DMS153 treated with DMSO at 0.1 percent for 48 hours (cell line): ENCODE measurements at regions not wholly inside any gene's neighbourhood (a gene's known extent, or its start where the extent isn't known, plus 50 kb on each side); places are given as distances from the start of the nearest gene placed in this dataset.
"Not testable (repeated sequence)": the region's sequence is repeated elsewhere in the genome, so short reads cannot be mapped to it uniquely, and the experiment has no call there.

Experiments used
- DNase-seq: peaks from one replicate; lab custom pipeline; 2025; ENCODE audit not compliant: unreplicated experiment; lab: John Stamatoyannopoulos, UW

DNA sequence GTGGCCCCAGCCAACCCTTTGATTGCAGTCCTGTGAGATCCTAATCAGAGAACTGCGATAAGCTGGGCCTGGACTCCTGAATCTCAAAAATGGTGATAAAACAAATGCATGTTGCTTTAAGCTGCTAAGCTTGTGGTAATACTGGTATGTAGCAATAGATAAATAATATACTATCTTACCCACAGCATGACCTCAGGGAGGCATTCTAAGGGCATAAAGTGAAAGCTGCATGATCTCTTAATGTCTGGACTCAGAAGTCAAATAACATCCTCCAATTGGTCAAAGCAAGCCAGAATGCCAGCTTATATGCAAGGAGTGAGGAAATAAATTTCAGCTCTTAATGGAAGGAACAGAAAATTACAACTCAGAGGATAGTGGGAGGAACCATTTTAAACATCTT, 246.1 kb downstream of the FSIP2 start:
- no peak for DNase-seq

- DNase-seq = not testable (repeated sequence)
Measured at GRCh38 chr2:185988907-185989306, 250.3 kb downstream of the FSIP2 start.

DNA sequence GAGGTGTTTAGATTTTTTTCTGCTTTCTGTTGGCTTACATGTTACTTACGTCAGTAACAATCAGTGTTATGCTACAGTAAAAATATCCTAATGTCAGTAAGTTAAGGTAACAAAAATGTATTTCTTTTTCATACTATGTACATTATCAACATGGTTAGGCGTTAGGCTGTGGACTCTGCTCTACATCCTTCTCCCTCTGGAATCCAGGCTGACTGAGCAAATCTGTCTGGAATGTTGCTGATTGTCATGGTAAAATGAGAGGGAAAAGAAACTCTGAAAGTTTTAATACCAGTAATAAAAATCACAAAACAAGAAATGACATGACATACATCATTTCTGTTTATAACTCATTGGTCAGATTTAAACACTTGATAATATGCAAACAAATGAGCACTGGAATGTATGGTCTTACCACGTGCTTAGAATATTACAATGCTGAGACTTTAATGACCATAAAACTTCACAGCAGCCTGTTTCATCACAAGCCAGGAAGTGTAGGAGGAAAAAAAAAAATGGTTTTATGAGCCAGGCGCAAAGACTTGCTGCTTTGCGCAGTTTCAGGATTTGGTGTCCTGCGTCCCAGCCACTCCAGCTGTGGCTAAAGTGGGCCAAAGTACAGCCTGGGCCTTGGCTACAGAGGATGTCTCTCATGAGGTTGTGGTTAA, 252.4 kb downstream of the FSIP2 start:
- no peak for DNase-seq

GRCh38 chr2:185998562-185999070, 260.0 kb downstream of the FSIP2 start:
- no peak for DNase-seq

DNA sequence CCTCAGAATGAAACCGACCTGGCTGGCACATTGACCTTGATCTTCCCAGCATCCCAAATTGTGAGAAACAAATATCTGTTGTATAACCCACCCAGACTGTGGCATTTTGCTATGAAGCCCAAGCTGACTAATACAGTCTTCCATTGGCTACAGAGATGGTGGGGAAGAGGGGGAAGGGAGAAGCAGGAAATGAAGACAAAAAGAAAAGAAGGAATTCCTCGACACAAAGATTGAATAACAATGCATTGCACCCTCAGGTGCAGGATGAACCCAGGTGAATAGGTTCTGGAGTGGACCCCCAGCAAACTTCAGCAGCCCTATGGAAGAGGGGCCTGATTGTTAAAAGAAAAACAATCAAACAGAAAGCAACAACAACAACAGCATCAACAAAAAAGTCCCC, 270.7 kb downstream of the FSIP2 start:
- no peak for DNase-seq

DNA sequence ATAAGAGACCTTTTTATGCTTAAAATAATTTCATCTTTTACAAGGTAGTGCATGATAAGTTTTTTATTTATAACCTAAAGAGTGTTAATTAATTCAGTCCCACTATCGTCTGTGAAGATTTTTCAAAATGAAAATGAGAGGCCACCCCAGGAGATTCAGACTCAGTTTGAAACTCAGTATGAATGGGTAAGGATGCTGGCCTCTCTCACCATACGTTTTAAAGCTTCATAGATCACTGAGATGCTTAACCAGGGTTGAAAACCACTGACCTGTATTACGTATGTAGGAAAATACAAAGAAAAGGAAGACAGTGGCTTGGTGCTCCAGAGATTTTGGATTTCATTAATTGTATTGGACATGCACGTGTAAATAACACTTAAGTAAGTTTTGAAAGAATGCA, 278.7 kb downstream of the FSIP2 start:
- no peak for DNase-seq

GRCh38 chr2:186024921-186025320, 286.3 kb downstream of the FSIP2 start:
- no peak for DNase-seq

DNA sequence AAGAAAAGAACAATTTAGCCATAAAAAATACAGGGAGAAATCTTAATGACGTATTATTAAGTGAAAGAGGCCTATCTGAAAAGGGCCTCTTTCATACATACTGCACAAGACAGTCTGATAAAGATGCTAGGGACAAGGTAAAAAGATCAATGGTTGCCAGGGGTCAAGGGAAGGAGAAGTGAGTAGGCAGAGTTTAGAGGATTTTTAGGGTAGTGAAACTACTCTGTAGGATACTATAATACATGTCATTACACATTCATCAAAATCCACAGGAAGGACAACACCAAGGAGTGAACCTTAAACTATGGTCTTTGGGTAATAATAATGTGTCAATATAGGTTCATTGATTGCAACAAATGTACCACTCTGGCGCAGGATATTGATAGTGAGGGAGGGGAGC, 289.3 kb downstream of the FSIP2 start:
- no peak for DNase-seq

DNA sequence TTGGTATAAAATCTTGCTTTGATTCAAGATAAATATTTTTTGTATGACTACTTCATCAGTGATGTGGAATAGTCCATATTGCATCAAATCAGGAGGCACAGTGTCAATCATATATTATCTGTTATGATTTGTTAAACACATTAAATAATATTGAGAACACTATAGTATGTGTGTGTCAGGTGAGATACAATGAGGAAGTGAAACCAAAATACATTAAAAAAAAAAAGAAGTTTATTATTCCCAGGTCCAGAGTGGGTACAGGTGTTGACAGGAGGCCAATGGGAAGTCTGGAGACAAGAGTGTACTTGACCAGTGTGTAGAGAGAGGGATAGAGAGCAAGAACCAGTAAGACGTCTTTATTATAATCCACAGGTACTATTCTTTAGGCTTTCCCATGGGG, 292.6 kb downstream of the FSIP2 start:
- DNase-seq = no peak

DNA sequence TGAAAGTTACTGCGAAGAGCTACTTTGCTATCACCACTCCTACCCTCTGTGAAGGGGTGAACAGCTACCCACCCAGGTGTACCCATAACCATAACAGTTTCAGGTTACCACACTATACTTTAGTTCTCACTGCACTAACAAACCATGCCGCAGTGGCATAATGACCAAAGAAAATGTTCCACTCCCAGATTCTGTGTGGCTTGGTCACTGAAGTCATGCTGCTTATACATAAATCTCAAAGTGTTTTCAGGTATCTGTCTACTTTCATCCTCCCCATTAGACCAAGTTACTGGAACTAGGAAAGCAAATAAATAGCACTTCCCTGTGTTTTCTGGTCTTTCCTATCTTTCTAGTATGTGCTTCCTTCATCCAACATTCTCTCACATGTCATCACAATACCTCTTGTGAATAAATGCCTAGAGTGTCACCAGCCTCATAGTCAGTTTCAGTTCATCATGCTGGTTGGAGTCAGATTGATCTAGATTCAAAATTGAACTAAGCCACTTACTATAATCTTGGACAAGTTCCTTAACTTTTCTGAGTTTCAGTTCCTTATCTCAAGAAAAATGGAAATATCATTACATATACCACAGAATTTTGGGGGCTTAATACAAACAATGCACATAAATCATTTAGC, 293.6 kb downstream of the FSIP2 start:
- no peak for DNase-seq

- DNase-seq = no peak
Measured at GRCh38 chr2:186032930-186033329, 294.3 kb downstream of the FSIP2 start.

DNA sequence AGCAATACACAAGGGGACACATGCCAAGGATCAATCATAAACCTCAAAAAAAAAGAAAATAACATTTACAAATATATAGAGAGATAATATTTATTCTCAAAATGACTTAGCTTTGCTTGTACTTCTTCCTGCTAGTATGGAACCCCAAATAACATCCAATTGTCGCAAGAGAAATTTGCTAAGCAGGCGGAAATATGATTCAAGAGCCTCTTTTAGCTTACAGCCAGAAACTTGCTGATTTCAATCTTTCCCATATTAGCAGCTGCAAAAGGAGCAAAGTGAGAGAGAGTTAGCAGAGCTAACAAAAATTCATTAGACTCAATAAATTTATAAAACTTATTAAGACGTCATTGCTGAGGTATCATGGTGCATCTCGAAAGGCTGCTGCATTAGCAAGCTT, 294.9 kb downstream of the FSIP2 start:
- DNase-seq = no peak

DNA sequence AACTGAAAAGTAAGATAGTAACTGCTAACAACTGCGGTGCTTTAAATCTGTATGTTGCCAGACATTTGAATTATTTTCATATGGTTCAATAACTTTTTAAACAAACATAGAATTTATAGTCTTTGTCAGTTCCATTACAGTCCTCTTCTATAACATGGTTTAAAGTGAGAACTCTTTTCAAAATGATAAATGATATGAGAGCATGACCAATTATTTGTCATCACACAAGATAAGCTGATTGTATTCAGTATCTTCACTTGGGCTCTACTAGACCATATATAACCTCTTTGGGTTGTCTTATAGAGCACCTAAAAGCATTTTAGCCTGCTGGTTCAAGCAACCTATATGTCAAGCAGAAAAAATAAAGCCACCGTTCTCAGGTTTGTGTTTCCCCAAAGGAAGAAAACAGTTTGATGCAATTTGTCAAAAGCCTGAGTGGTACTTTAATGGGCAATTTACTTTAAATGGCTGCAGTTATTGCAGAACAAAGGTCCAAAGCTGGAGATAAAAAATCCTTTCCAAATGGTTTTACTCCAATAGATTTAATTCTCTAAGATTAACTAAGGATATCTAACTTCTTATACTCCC, 298.4 kb downstream of the FSIP2 start:
- no peak for DNase-seq

DNA sequence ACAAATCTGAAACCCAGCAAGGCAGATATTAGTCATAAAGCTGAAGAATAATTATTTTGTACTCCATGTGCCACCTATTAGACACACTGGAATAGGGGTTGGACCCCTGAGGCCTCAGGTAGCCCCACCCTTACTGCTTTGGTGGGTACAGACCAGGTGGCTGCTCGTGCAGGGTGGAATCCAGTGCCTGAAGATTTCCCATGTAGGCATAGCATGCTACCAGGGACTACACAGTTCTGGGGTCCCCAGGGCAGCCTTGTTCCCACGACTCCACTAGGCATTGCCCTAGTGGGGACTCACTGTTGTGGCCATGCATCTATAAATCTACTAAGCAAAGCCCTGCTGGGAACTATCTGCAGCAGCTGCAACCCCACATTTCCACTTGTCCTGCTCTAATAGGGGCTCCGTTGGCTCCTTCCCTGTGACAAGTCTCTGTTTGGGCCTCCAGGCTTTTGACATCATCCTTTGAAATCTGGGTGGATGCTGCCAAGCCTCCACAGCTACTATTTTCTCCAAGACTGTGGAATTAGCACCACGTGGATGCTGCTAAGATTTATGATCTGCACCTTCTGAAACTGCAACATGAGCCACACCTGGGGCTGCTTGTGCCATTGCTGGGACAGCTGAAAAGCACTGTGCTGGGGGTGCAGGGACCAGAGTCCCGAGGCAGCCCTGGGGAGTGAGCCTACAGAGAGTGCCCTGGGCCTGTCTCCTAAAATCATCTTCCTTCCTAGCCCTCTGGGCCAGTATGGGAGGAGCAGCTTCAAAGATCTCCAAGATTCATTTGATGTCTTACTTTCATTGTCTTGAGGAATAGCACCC, 303.8 kb downstream of the FSIP2 start:
- no peak for DNase-seq

GRCh38 chr2:186044761-186045160, 306.2 kb downstream of the FSIP2 start:
- DNase-seq = no peak

GRCh38 chr2:186052930-186053329, 314.3 kb downstream of the FSIP2 start:
- DNase-seq = no peak

GRCh38 chr2:186058614-186059013, 320.0 kb downstream of the FSIP2 start:
- DNase-seq = peak; percentile 44

- peak; percentile 44 for DNase-seq
Measured at GRCh38 chr2:186059096-186059495, 320.5 kb downstream of the FSIP2 start.

GRCh38 chr2:186060744-186061440, 322.3 kb downstream of the FSIP2 start:
- DNase-seq = no peak

GRCh38 chr2:186064507-186064906, 325.9 kb downstream of the FSIP2 start:
- no peak for DNase-seq

- DNase-seq = no peak
Measured at GRCh38 chr2:186065491-186065890, 326.9 kb downstream of the FSIP2 start.
